HG02938 (cell line): ENCODE measurements at regions not wholly inside any gene's neighbourhood (a gene's known extent, or its start where the extent isn't known, plus 50 kb on each side); places are given as distances from the start of the nearest gene placed in this dataset.
"Not testable (repeated sequence)": the region's sequence is repeated elsewhere in the genome, so short reads cannot be mapped to it uniquely, and the experiment has no call there.

ENCODE experiments used
- ATAC-seq: cut with Tn5 transposase; IDR thresholded peaks from one replicate; pipeline ENCODE4 v1.9.1; 2021; ENCODE audit warnings: mild to moderate bottlenecking, moderate library complexity; ENCODE audit not compliant: unreplicated experiment

- ATAC-seq, result no peak
These were observed 170.1 kb downstream of the RPRM start for GRCh38 chr2:153308466-153308865.

GRCh38 chr2:153307223-153307622 is 171.3 kb downstream of the RPRM start:
- no peak for ATAC-seq

- no peak for ATAC-seq
These were observed 178.8 kb downstream of the RPRM start for GRCh38 chr2:153299809-153300208.

GRCh38 chr2:153299217-153299616 is 179.3 kb downstream of the RPRM start:
- no peak for ATAC-seq

GRCh38 chr2:153294199-153294786 is 184.3 kb downstream of the RPRM start:
- no peak for ATAC-seq

GRCh38 chr2:153291718-153292117 is 186.8 kb downstream of the RPRM start:
- peak; percentile 45 for ATAC-seq

GRCh38 chr2:153287109-153287801 is 191.3 kb downstream of the RPRM start:
- peak; percentile 59 for ATAC-seq

- ATAC-seq, result no peak
These were observed 209.6 kb downstream of the RPRM start for GRCh38 chr2:153268941-153269461.

GRCh38 chr2:153256876-153257275 is 221.7 kb downstream of the RPRM start:
- not testable (repeated sequence) for ATAC-seq

- not testable (repeated sequence) for ATAC-seq
These were observed 231.9 kb downstream of the RPRM start for GRCh38 chr2:153246636-153247035.

GRCh38 chr2:153235516-153235915 is 243.0 kb downstream of the RPRM start:
- peak; percentile 95 for ATAC-seq

- ATAC-seq, result no peak
These were observed 246.1 kb downstream of the RPRM start for GRCh38 chr2:153232464-153232863.

GRCh38 chr2:153230977-153231376 is 247.6 kb downstream of the RPRM start:
- ATAC-seq, result no peak

GRCh38 chr2:153228904-153229303 is 249.7 kb downstream of the RPRM start:
- no peak for ATAC-seq

- ATAC-seq, result no peak
These were observed 250.6 kb downstream of the RPRM start for GRCh38 chr2:153227981-153228380.

GRCh38 chr2:153222231-153223165 is 256.1 kb downstream of the RPRM start:
- no peak for ATAC-seq

GRCh38 chr2:153221506-153221905 is 257.1 kb downstream of the RPRM start:
- ATAC-seq, result no peak

- ATAC-seq, result no peak
These were observed 257.5 kb downstream of the RPRM start for GRCh38 chr2:153221087-153221486.

- no peak for ATAC-seq
These were observed 259.7 kb downstream of the RPRM start for GRCh38 chr2:153218851-153219250.

GRCh38 chr2:153214337-153214736 is 264.2 kb downstream of the RPRM start:
- ATAC-seq, result no peak

- no peak for ATAC-seq
These were observed 265.5 kb downstream of the RPRM start for GRCh38 chr2:153213022-153213421.
